GM19240 (cell line): ENCODE measurements at regions not wholly inside any gene's neighbourhood (a gene's known extent, or its start where the extent isn't known, plus 50 kb on each side); places are given as distances from the start of the nearest gene placed in this dataset.

Experiments
- DNase-seq: peaks from one replicate; pipeline ENCODE4 v3.0.0; 2011; ENCODE audit warnings: low spot score; ENCODE audit not compliant: insufficient read length

- no peak for DNase-seq
Measured at GRCh38 chrX:122517786-122518185, 666.3 kb upstream of the GRIA3 start.

GRCh38 chrX:122545778-122546177 is 638.3 kb upstream of the GRIA3 start:
- DNase-seq = no peak

GRCh38 chrX:122546269-122546668 is 637.8 kb upstream of the GRIA3 start:
- no peak for DNase-seq

- no peak for DNase-seq
Measured at GRCh38 chrX:122552286-122552800, 631.7 kb upstream of the GRIA3 start.

- DNase-seq = no peak
Measured at GRCh38 chrX:122555925-122556324, 628.2 kb upstream of the GRIA3 start.

GRCh38 chrX:122565952-122566351 is 618.1 kb upstream of the GRIA3 start:
- DNase-seq = no peak

GRCh38 chrX:122566401-122566800 is 617.7 kb upstream of the GRIA3 start:
- no peak for DNase-seq

GRCh38 chrX:122567911-122568310 is 616.2 kb upstream of the GRIA3 start:
- DNase-seq = no peak

- no peak for DNase-seq
Measured at GRCh38 chrX:122572461-122572860, 611.6 kb upstream of the GRIA3 start.

- DNase-seq = no peak
Measured at GRCh38 chrX:122579036-122579435, 605.0 kb upstream of the GRIA3 start.

GRCh38 chrX:122579526-122579925 is 604.6 kb upstream of the GRIA3 start:
- DNase-seq = no peak

- no peak for DNase-seq
Measured at GRCh38 chrX:122582280-122582974, 601.7 kb upstream of the GRIA3 start.

GRCh38 chrX:122582975-122583305 is 601.1 kb upstream of the GRIA3 start:
- no peak for DNase-seq

- no peak for DNase-seq
Measured at GRCh38 chrX:122583551-122583950, 600.5 kb upstream of the GRIA3 start.

- DNase-seq = no peak
Measured at GRCh38 chrX:122584981-122585380, 599.1 kb upstream of the GRIA3 start.

GRCh38 chrX:122586831-122587230 is 597.2 kb upstream of the GRIA3 start:
- DNase-seq = no peak

GRCh38 chrX:122591546-122591945 is 592.5 kb upstream of the GRIA3 start:
- DNase-seq = no peak

- no peak for DNase-seq
Measured at GRCh38 chrX:122596998-122597397, 587.1 kb upstream of the GRIA3 start.

- no peak for DNase-seq
Measured at GRCh38 chrX:122622795-122623194, 561.3 kb upstream of the GRIA3 start.

- no peak for DNase-seq
Measured at GRCh38 chrX:122625239-122625638, 558.8 kb upstream of the GRIA3 start.

GRCh38 chrX:122625821-122626220 is 558.3 kb upstream of the GRIA3 start:
- DNase-seq = no peak

- DNase-seq = no peak
Measured at GRCh38 chrX:122626871-122627270, 557.2 kb upstream of the GRIA3 start.

GRCh38 chrX:122641136-122641535 is 542.9 kb upstream of the GRIA3 start:
- DNase-seq = no peak

GRCh38 chrX:122641826-122642225 is 542.3 kb upstream of the GRIA3 start:
- no peak for DNase-seq
